Peyer's patch (tissue), 4 donors: ENCODE measurements at regions not wholly inside any gene's neighbourhood (a gene's known extent, or its start where the extent isn't known, plus 50 kb on each side); places are given as distances from the start of the nearest gene placed in this dataset.

Source experiments
- DNase-seq, 3 donors: peaks; one replicate each; pipeline ENCODE4 v3.0.0-alpha.2; 2017 to 2019
- H3K27ac ChIP-seq, 4 donors: fragments of 200-600 bp; sonication (generic); one replicate each; pipeline ENCODE4 v1.5.1; 2016 to 2019
- H3K27me3 ChIP-seq, 2 donors: fragments of 200-600 bp; sonication (generic); one replicate each; pipeline ENCODE4 v1.5.1; 2019
- H3K36me3 ChIP-seq, 3 donors: fragments of 200-600 bp; sonication (generic); one replicate each; pipeline ENCODE4 v1.5.1; 2016 to 2019
- H3K4me1 ChIP-seq, 4 donors: fragments of 200-600 bp; sonication (generic); one replicate each; pipeline ENCODE4 v1.5.1; 2016 to 2019
- H3K4me3 ChIP-seq, 4 donors: fragments of 200-600 bp; sonication (generic); 1 replicate in 3 of 4; 2 replicates in 1 of 4; pipeline ENCODE4 v1.5.1; 2016 to 2019; ENCODE audit warnings: mild to moderate bottlenecking in 1 of 4
- H3K9me3 ChIP-seq, 4 donors: fragments of 200-600 bp; sonication (generic); one replicate each; pipeline ENCODE4 v1.5.1; 2016 to 2019; ENCODE audit warnings: mild to moderate bottlenecking in 1 of 4
- CTCF ChIP-seq, 6 experiments: fragments of 450-650 bp in 4 of 6; fragments of 200-600 bp in 2 of 6; sonication (generic) in 1 of 6; IDR thresholded peaks; one replicate each; pipeline ENCODE4 v1.5.1; 2017 to 2019; ENCODE audit warnings: antibody characterized with exemption in 6 of 6, mild to moderate bottlenecking in 3 of 6, moderate library complexity in 1 of 6
- POLR2A ChIP-seq, 2 donors: fragments of 450-650 bp; IDR thresholded peaks; one replicate each; pipeline ENCODE4 v1.5.1; 2017; ENCODE audit warnings: antibody characterized with exemption in 2 of 2, mild to moderate bottlenecking in 2 of 2, moderate library complexity in 2 of 2

- Histone ChIP-seq H3K4me1 (no peaks in the 10 kb centered on the region), H3K27me3 (no peaks in the 10 kb centered on the region), H3K27ac (no peak overlapping the region), H3K36me3 (no peaks in the 10 kb centered on the region), H3K4me3 (no peak overlapping the region), H3K9me3 (no peaks in the 10 kb centered on the region)
- no peak for DNase-seq
- TF ChIP-seq POLR2A (IDR thresholded peaks at IDR 0.05) (no peak), CTCF (IDR thresholded peaks at IDR 0.05) (no peak)
These were observed 1509.7 kb downstream of the MAT2B start for GRCh38 chr5:165015126-165015525.

- H3K27me3 ChIP-seq = no peaks in the 10 kb centered on the region
- TF ChIP-seq CTCF (IDR thresholded peaks at IDR 0.05) = no peak
- no peak for TF ChIP-seq POLR2A (IDR thresholded peaks at IDR 0.05)
- no peak for DNase-seq
These were observed 1510.1 kb downstream of the MAT2B start for GRCh38 chr5:165015547-165015946.

GRCh38 chr5:165026971-165027370 is 1521.6 kb downstream of the MAT2B start:
- Histone ChIP-seq H3K9me3 (no peaks in the 10 kb centered on the region), H3K4me3 (no peak overlapping the region), H3K36me3 (no peaks in the 10 kb centered on the region), H3K27ac (no peak overlapping the region), H3K4me1 (no peaks in the 10 kb centered on the region), H3K27me3 (no peaks in the 10 kb centered on the region)
- no peak for DNase-seq
- TF ChIP-seq CTCF (IDR thresholded peaks at IDR 0.05) (no peak), POLR2A (IDR thresholded peaks at IDR 0.05) (no peak)

More at GRCh38 chr5:165015547-165015946, 1510.1 kb downstream of the MAT2B start:
- H3K4me3 ChIP-seq = no peak overlapping the region
- no peaks in the 10 kb centered on the region for H3K4me1 ChIP-seq
- no peaks in the 10 kb centered on the region for H3K36me3 ChIP-seq
- H3K9me3 ChIP-seq = no peaks in the 10 kb centered on the region
- no peak overlapping the region for H3K27ac ChIP-seq

- no peaks in the 10 kb centered on the region for H3K4me1 ChIP-seq
- no peak for DNase-seq
- H3K27ac ChIP-seq = no peak overlapping the region
- TF ChIP-seq CTCF (IDR thresholded peaks at IDR 0.05) = no peak
- TF ChIP-seq POLR2A (IDR thresholded peaks at IDR 0.05) = no peak
- no peaks in the 10 kb centered on the region for H3K27me3 ChIP-seq
- H3K9me3 ChIP-seq = no peaks in the 10 kb centered on the region
- no peaks in the 10 kb centered on the region for H3K36me3 ChIP-seq
- no peak overlapping the region for H3K4me3 ChIP-seq
These were observed 1522.9 kb downstream of the MAT2B start for GRCh38 chr5:165028356-165028755.

- no peaks in the 10 kb centered on the region for H3K9me3 ChIP-seq
- no peaks in the 10 kb centered on the region for H3K4me1 ChIP-seq
- H3K36me3 ChIP-seq = no peaks in the 10 kb centered on the region
- TF ChIP-seq CTCF (IDR thresholded peaks at IDR 0.05) (peak in 3 of 6 experiments; percentile 20 to 29 (median 25)), POLR2A (IDR thresholded peaks at IDR 0.05) (no peak)
- H3K27me3 ChIP-seq = no peaks in the 10 kb centered on the region
- H3K27ac ChIP-seq = no peak overlapping the region
- H3K4me3 ChIP-seq = no peak overlapping the region
- no peak for DNase-seq
These were observed 1523.9 kb downstream of the MAT2B start for GRCh38 chr5:165029099-165029870.
